Psoas muscle (tissue), 7 donors: ENCODE measurements at regions not wholly inside any gene's neighbourhood (a gene's known extent, or its start where the extent isn't known, plus 50 kb on each side); places are given as distances from the start of the nearest gene placed in this dataset.
"Not testable (repeated sequence)": the region's sequence is repeated elsewhere in the genome, so short reads cannot be mapped to it uniquely, and the experiment has no call there.

Experiments used
- ATAC-seq, 4 donors: fragments of 200-7000 bp; cut with Tn5 transposase; one replicate each; pipeline ENCODE4 v1.9.1; 2020; ENCODE audit warnings: moderate library complexity in 3 of 4, mild to moderate bottlenecking in 2 of 4
- DNase-seq, 2 donors: peaks; one replicate each; pipeline ENCODE4 v3.0.0-alpha.2; 2020
- H3K27ac ChIP-seq: fragments of 200-600 bp; one replicate; pipeline ENCODE4 v1.8.0; 2022
- H3K27me3 ChIP-seq, 3 donors: fragments of 200-600 bp in 1 of 3; one replicate each; pipeline versions ENCODE4 v1.6.1 to v1.8.0; 2013 to 2022; ENCODE audit warnings: low read length in 2 of 3, mild to moderate bottlenecking in 2 of 3, moderate library complexity in 1 of 3; ENCODE audit not compliant: insufficient read depth in 3 of 3
- H3K36me3 ChIP-seq, 2 donors: fragments of 200-600 bp in 1 of 2; one replicate each; pipeline versions ENCODE4 v1.6.1 to v1.8.0; 2013 to 2022; ENCODE audit warnings: low read depth in 1 of 2, mild to moderate bottlenecking in 1 of 2, moderate library complexity in 1 of 2; ENCODE audit not compliant: insufficient read depth in 1 of 2
- H3K4me1 ChIP-seq: fragments of 200-600 bp; one replicate; pipeline ENCODE4 v1.8.0; 2022
- H3K4me3 ChIP-seq: fragments of 200-600 bp; one replicate; pipeline ENCODE4 v1.8.0; 2022; ENCODE audit warnings: mild to moderate bottlenecking
- H3K9me3 ChIP-seq: fragments of 200-600 bp; one replicate; pipeline ENCODE4 v1.8.0; 2022
- WGBS, 3 donors: extraction: QIAGEN DNeasy Blood & Tissue Kit; methylation state at CpG; one replicate each; pipeline versions ENCODE4 v1.1.6 to v1.1.7; 2013; 5-methylcytosine and 5-hydroxymethylcytosine counted together
- intact Hi-C, 2 donors: fragments of 100-400 bp; cut with DNase I; formaldehyde crosslinking; loops; one replicate each; pipeline versions ENCODE4 v1.11.0 to v1.14.2; 2022
- TF ChIP-seq, protein P1 (sequence below): fragments of 200-600 bp; IDR thresholded peaks from one replicate; pipeline ENCODE4 v1.8.0; 2022; ENCODE audit warnings: antibody characterized with exemption
- donor health status: healthy with polysubstance abuse.
- donor health status: DM: no; HTN: no; CAD: no; lungs with moderate emphysema.
- donor health status: Bipolar disorder and iron deficiency.
- donor health status: healthy.
- donor health status: DM: yes; HTN: yes; CAD: no.
- donor health status: DM: no; HTN: no; CAD: no.
- donor health status: DM: yes; HTN: yes; CAD: no.

DNA sequence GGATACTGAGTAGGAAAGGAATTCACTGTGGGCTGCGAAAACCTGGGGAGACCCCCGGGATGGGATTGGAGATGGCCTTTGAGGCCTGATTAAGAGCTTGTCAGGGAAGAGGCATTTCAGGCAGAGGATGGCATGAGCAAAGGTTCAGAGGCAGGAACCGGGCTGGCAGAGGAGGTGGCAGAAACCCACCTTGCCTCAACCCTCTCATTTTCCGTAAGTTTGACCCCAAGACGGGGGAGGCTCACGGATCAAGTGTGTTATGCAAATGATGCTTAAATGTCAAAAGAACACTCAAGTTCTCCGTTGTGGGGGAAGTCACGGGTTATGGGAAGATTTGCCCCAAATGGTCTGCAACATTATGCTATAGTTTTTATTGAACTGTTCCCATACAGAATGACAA, 88.3 kb downstream of the MYCN start:
- 89 to 92% (median 89%) methylated on average over 8 of the region's 8 CpGs for WGBS, 3 donors
- H3K27ac ChIP-seq, result no peak overlapping the region
- H3K36me3 ChIP-seq, result no peaks in the 10 kb centered on the region
- H3K9me3 ChIP-seq, result no peaks in the 10 kb centered on the region
- DNase-seq (no peak), ATAC-seq (no peak)
- intact Hi-C loops, result no loop called here
- TF ChIP-seq, protein P1, sequence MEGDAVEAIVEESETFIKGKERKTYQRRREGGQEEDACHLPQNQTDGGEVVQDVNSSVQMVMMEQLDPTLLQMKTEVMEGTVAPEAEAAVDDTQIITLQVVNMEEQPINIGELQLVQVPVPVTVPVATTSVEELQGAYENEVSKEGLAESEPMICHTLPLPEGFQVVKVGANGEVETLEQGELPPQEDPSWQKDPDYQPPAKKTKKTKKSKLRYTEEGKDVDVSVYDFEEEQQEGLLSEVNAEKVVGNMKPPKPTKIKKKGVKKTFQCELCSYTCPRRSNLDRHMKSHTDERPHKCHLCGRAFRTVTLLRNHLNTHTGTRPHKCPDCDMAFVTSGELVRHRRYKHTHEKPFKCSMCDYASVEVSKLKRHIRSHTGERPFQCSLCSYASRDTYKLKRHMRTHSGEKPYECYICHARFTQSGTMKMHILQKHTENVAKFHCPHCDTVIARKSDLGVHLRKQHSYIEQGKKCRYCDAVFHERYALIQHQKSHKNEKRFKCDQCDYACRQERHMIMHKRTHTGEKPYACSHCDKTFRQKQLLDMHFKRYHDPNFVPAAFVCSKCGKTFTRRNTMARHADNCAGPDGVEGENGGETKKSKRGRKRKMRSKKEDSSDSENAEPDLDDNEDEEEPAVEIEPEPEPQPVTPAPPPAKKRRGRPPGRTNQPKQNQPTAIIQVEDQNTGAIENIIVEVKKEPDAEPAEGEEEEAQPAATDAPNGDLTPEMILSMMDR, result no peak
- H3K4me1 ChIP-seq, result no peaks in the 10 kb centered on the region
- H3K4me3 ChIP-seq, result no peak overlapping the region
- no peaks in the 10 kb centered on the region for H3K27me3 ChIP-seq

DNA sequence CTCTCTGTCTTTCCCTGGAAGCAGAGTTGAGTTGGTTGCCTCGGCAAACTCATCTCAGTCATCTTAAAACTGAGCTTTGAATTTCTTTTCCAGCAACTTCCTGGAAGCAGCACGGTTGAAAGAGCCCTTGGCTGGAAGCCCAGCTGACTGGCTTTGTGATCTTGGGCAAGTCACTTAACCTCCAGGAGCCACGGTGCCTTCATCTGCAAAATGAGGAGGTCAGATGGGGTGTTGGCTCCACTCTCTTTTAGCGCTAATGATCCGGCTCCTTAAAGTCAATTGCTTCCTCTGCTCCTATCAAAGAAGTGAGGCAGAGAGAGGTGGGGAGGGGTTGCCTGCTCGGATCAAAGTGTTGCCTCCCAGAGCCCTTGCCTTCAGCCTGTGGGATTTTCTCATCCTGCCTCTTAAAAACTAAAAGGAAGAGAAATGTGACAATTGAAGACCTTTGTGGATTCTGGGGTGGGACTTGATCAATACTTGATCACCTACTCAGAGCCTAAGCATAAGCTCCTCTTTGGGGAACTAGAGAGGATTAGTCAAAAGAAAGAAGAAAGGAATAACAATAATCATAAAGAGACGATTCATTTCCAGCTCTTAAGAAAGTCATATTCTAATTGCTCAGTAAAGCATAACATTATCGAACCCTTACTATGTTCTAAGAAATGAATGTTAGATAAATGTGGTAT, 86.6 kb downstream of the MYCN start:
- DNase-seq (no peak), ATAC-seq (no peak)
- Histone ChIP-seq H3K4me3 (no peak overlapping the region), H3K4me1 (no peaks in the 10 kb centered on the region), H3K27me3 (no peaks in the 10 kb centered on the region), H3K36me3 (no peaks in the 10 kb centered on the region), H3K9me3 (no peaks in the 10 kb centered on the region), H3K27ac (no peak overlapping the region)
- intact Hi-C loops, result no loop called here
- 70 to 77% (median 72%) methylated on average over 8 of the region's 8 CpGs for WGBS, 3 donors
- TF ChIP-seq, protein P1, result no peak

DNA sequence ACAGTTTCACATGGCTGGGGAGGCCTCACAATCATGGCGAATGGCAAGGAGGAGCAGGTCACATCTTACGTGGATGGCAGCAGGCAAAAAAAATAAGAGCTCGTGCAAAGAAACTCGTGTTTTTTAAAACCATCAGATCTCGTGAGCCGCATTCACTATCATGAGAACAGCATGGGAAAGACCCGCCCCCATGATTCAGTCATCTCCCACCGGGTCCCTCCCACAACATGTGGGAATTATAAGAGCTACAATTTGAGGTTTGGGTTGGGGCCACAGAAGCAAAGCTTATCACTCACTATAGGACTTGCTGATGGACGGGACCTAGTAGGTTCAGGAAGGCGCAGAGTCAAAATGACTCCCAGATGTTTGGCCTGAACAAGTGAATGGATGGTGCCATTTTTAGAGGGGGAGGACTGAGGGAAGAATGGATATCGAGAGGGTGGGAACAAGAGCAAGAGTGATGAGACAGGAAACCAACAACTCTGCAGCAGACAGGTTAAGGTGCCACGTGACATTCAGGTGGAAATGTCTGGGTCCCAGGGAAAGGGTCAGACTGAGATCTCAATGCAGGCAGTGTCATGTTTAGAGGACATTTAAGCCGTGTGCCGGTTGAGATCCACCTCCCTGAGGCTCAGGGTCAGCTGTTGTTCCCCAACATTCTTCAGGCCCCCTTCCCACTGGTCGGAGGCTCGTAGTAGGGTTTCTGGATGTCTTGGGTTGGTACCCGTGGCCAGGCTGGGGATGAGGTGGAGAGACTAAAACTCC, 85.7 kb downstream of the MYCN start:
- ATAC-seq, result no peak
- no peak for DNase-seq
- Histone ChIP-seq H3K4me3 (no peak overlapping the region), H3K27me3 (no peaks in the 10 kb centered on the region), H3K27ac (no peak overlapping the region), H3K9me3 (no peaks in the 10 kb centered on the region), H3K4me1 (no peaks in the 10 kb centered on the region), H3K36me3 (no peaks in the 10 kb centered on the region)
- 79 to 86% (median 81%) methylated on average over 17 of the region's 17 CpGs for WGBS, 3 donors
- TF ChIP-seq, protein P1, result no peak
- intact Hi-C loops, result no loop called here

DNA sequence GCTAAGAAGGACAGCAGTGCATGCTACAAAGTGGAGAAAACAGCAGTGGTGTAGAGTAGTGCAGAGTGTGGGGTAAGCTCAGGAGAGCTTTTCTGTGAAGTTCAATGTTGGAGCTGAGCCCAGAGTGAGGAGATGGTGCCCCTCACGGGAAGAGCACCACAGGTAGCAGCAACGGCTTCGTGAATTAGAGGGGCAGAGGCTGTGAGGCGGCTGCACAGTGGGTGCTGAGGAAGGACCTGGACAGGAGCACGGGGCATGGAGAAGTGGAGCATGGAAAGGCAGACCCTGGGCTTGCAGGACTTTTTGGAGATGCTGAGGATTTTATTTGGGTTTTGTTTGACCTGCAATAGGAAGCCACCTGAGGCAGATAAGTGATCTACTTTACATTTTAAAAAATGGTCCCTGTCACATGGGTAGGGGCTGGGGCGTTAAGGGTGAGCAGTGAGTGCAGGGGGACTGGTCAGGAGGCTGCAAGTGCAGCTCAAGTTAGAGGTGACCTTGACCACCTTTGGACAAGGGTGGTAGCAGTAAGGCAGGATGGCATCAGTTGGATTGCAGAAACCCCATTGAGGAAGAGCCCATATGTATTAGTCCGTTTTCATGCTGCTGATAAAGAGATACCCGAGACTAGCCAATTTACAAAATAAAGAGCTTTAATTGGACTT, 85.0 kb downstream of the MYCN start:
- Histone ChIP-seq H3K27me3 (no peaks in the 10 kb centered on the region), H3K9me3 (no peaks in the 10 kb centered on the region), H3K36me3 (no peaks in the 10 kb centered on the region), H3K27ac (no peak overlapping the region), H3K4me3 (no peak overlapping the region), H3K4me1 (no peaks in the 10 kb centered on the region)
- WGBS, 3 donors, result 71 to 82% (median 77%) methylated on average over 8 of the region's 8 CpGs
- no peak for ATAC-seq
- TF ChIP-seq, protein P1, result no peak
- intact Hi-C loops, result no loop called here
- DNase-seq, result no peak

DNA sequence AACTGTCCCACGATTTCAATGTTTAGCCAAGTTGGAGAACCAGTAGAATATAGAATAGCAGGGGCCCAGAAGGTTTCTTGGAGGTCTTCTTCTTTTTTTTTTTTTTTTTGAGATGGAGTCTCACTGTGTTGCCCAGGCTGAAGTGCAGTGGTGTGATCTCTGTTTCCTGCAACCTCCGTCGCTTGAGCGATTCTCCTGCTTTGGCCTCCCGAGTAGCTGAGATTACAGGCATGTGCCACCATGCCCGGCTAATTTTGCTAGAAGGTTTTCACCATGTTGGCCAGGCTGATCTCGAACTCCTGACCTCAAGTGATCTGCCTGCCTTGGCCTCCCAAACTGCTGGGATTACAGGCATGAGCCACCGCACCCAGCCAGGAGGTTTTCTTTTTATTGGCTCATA, 84.3 kb downstream of the MYCN start:
- H3K9me3 ChIP-seq, H3K27me3 ChIP-seq, H3K4me1 ChIP-seq, ATAC-seq, DNase-seq, H3K27ac ChIP-seq, H3K4me3 ChIP-seq, intact Hi-C loops, H3K36me3 ChIP-seq: not testable (repeated sequence)
- WGBS, 3 donors, result 79 to 95% (median 95%) methylated on average over 8 of the region's 8 CpGs
